Thoracic aorta (tissue), 2 donors: ENCODE measurements at regions not wholly inside any gene's neighbourhood (a gene's known extent, or its start where the extent isn't known, plus 50 kb on each side); places are given as distances from the start of the nearest gene placed in this dataset.

ENCODE experiments used
- ATAC-seq: fragments of 150-250 bp; one replicate; pipeline ENCODE4 v1.8.0; 2017; ENCODE audit warnings: low read depth; ENCODE audit not compliant: insufficient number of reproducible peaks, low FRiP score
- DNase-seq: peaks from one replicate; pipeline ENCODE4 v3.0.0-alpha.2; 2020; ENCODE audit warnings: low spot score
- H3K27ac ChIP-seq, 2 donors: fragments of 200-600 bp; sonication (generic); 1 replicate in 1 of 2; 2 replicates in 1 of 2; pipeline ENCODE4 v1.5.1; 2016; ENCODE audit warnings: mild to moderate bottlenecking in 2 of 2, moderate library complexity in 2 of 2
- H3K27me3 ChIP-seq: fragments of 200-600 bp; sonication (generic); replicated peaks from 2 replicates; pipeline ENCODE4 v1.6.0; 2016; ENCODE audit warnings: mild to moderate bottlenecking; ENCODE audit not compliant: insufficient read depth
- H3K36me3 ChIP-seq: fragments of 200-600 bp; sonication (generic); one replicate; pipeline ENCODE4 v1.5.1; 2016
- H3K4me1 ChIP-seq, 2 donors: fragments of 200-600 bp; sonication (generic); 1 replicate in 1 of 2; 2 replicates in 1 of 2; pipeline versions ENCODE4 v1.5.1 to v1.6.0; 2016; ENCODE audit warnings: low read depth in 2 of 2, mild to moderate bottlenecking in 1 of 2; ENCODE audit not compliant: control insufficient read depth in 1 of 2
- H3K4me3 ChIP-seq: fragments of 200-600 bp; sonication (generic); 2 replicates; pipeline ENCODE4 v1.5.1; 2016; ENCODE audit warnings: mild to moderate bottlenecking
- H3K9me3 ChIP-seq: fragments of 200-600 bp; sonication (generic); 2 replicates; pipeline ENCODE4 v1.5.1; 2016
- CTCF ChIP-seq: fragments of 200-600 bp; sonication (generic); IDR thresholded peaks from one replicate; pipeline ENCODE4 v1.5.1; 2019; ENCODE audit warnings: antibody characterized with exemption

- H3K27ac ChIP-seq = no peak overlapping the region
- H3K36me3 ChIP-seq = no peaks in the 10 kb centered on the region
- DNase-seq (no peak), ATAC-seq (no peak)
- H3K4me1 ChIP-seq = no peaks in the 10 kb centered on the region
- no peaks in the 10 kb centered on the region for H3K9me3 ChIP-seq
- no peaks in the 10 kb centered on the region for H3K27me3 ChIP-seq
- TF ChIP-seq CTCF = no peak
- no peak overlapping the region for H3K4me3 ChIP-seq
Observed at GRCh38 chr4:66501997-66502396, 831.7 kb upstream of the EPHA5 start.

- DNase-seq (no peak), ATAC-seq (no peak)
- Histone ChIP-seq H3K4me1 (no peaks in the 10 kb centered on the region), H3K27ac (no peak overlapping the region), H3K4me3 (no peak overlapping the region), H3K27me3 (no peaks in the 10 kb centered on the region), H3K9me3 (no peaks in the 10 kb centered on the region), H3K36me3 (no peaks in the 10 kb centered on the region)
- no peak for TF ChIP-seq CTCF
Observed at GRCh38 chr4:66490729-66491128, 820.4 kb upstream of the EPHA5 start.

GRCh38 chr4:66489783-66490452 lies 819.6 kb upstream of the EPHA5 start:
- no peak overlapping the region for H3K4me3 ChIP-seq
- H3K36me3 ChIP-seq = no peaks in the 10 kb centered on the region
- H3K27me3 ChIP-seq = no peaks in the 10 kb centered on the region
- H3K4me1 ChIP-seq = no peaks in the 10 kb centered on the region
- DNase-seq (no peak), ATAC-seq (no peak)
- no peak for TF ChIP-seq CTCF
- H3K27ac ChIP-seq = no peak overlapping the region
- H3K9me3 ChIP-seq = no peaks in the 10 kb centered on the region

- H3K4me1 ChIP-seq = no peaks in the 10 kb centered on the region
- H3K27me3 ChIP-seq = no peaks in the 10 kb centered on the region
- TF ChIP-seq CTCF = no peak
- DNase-seq (no peak), ATAC-seq (no peak)
- no peaks in the 10 kb centered on the region for H3K9me3 ChIP-seq
- H3K36me3 ChIP-seq = no peaks in the 10 kb centered on the region
- no peak overlapping the region for H3K4me3 ChIP-seq
- H3K27ac ChIP-seq = no peak overlapping the region
Observed at GRCh38 chr4:66489370-66489769, 819.1 kb upstream of the EPHA5 start.

GRCh38 chr4:66486068-66486467 lies 815.8 kb upstream of the EPHA5 start:
- no peak overlapping the region for H3K27ac ChIP-seq
- H3K27me3 ChIP-seq = no peaks in the 10 kb centered on the region
- no peak for TF ChIP-seq CTCF
- ATAC-seq (no peak), DNase-seq (no peak)
- H3K4me1 ChIP-seq = no peaks in the 10 kb centered on the region
- H3K4me3 ChIP-seq = no peak overlapping the region
- no peaks in the 10 kb centered on the region for H3K9me3 ChIP-seq
- H3K36me3 ChIP-seq = no peaks in the 10 kb centered on the region
